Right atrium auricular region (tissue), 2 donors: ENCODE measurements at regions not wholly inside any gene's neighbourhood (a gene's known extent, or its start where the extent isn't known, plus 50 kb on each side); places are given as distances from the start of the nearest gene placed in this dataset.

Source experiments
- DNase-seq: peaks from one replicate; pipeline ENCODE4 v3.0.0-alpha.2; 2019; ENCODE audit warnings: low spot score
- H3K27ac ChIP-seq, 2 donors: fragments of 200-600 bp; sonication (generic); 1 replicate in 1 of 2; 2 replicates in 1 of 2; pipeline ENCODE4 v1.5.1; 2016 to 2019
- H3K27me3 ChIP-seq, 2 donors: fragments of 200-600 bp; sonication (generic); one replicate each; pipeline versions ENCODE4 v1.5.1 to v1.6.0; 2017 to 2019
- H3K36me3 ChIP-seq: fragments of 200-600 bp; sonication (generic); one replicate; pipeline ENCODE4 v1.5.1; 2016
- H3K4me1 ChIP-seq, 2 donors: fragments of 200-600 bp; sonication (generic); one replicate each; pipeline versions ENCODE4 v1.5.1 to v1.6.0; 2017 to 2019
- H3K4me3 ChIP-seq, 2 donors: fragments of 200-600 bp; sonication (generic); 1 replicate in 1 of 2; 2 replicates in 1 of 2; pipeline ENCODE4 v1.5.1; 2017 to 2019; ENCODE audit warnings: mild to moderate bottlenecking in 1 of 2, moderate library complexity in 1 of 2
- H3K9me3 ChIP-seq, 2 donors: fragments of 200-600 bp; sonication (generic); one replicate each; pipeline ENCODE4 v1.5.1; 2019
- CTCF ChIP-seq, 2 donors: fragments of 200-600 bp; sonication (generic); IDR thresholded peaks; one replicate each; pipeline ENCODE4 v1.5.1; 2019; ENCODE audit warnings: antibody characterized with exemption in 2 of 2

- Histone ChIP-seq H3K27me3 (no peaks in the 10 kb centered on the region), H3K9me3 (peaks cover 0 to 5% of the 10 kb centered on the region in 2 donors), H3K4me1 (no peaks in the 10 kb centered on the region), H3K36me3 (no peaks in the 10 kb centered on the region), H3K4me3 (no peak overlapping the region), H3K27ac (no peak overlapping the region)
- no peak for DNase-seq
- no peak for TF ChIP-seq CTCF (IDR thresholded peaks at IDR 0.05)
Measured at GRCh38 chr2:81328968-81329367, 1024.4 kb upstream of the LRRTM1 start.

GRCh38 chr2:81327911-81328310 is 1023.4 kb upstream of the LRRTM1 start:
- no peak for DNase-seq
- peaks cover 0 to 15% of the 10 kb centered on the region in 2 donors for H3K9me3 ChIP-seq
- no peak overlapping the region for H3K27ac ChIP-seq
- no peaks in the 10 kb centered on the region for H3K36me3 ChIP-seq
- TF ChIP-seq CTCF (IDR thresholded peaks at IDR 0.05): no peak
- H3K27me3 ChIP-seq: no peaks in the 10 kb centered on the region
- no peaks in the 10 kb centered on the region for H3K4me1 ChIP-seq
- H3K4me3 ChIP-seq: no peak overlapping the region

- no peak for TF ChIP-seq CTCF (IDR thresholded peaks at IDR 0.05)
- Histone ChIP-seq H3K27ac (no peak overlapping the region), H3K4me1 (no peaks in the 10 kb centered on the region), H3K4me3 (no peak overlapping the region), H3K36me3 (no peaks in the 10 kb centered on the region), H3K27me3 (no peaks in the 10 kb centered on the region), H3K9me3 (peaks cover 0 to 15% of the 10 kb centered on the region in 2 donors)
- no peak for DNase-seq
Measured at GRCh38 chr2:81324046-81324445, 1019.5 kb upstream of the LRRTM1 start.

- H3K27ac ChIP-seq: no peak overlapping the region
- H3K4me1 ChIP-seq: no peaks in the 10 kb centered on the region
- no peak overlapping the region for H3K4me3 ChIP-seq
- no peaks in the 10 kb centered on the region for H3K36me3 ChIP-seq
- TF ChIP-seq CTCF (IDR thresholded peaks at IDR 0.05): no peak
- H3K27me3 ChIP-seq: no peaks in the 10 kb centered on the region
- no peak for DNase-seq
- H3K9me3 ChIP-seq: peaks cover 0 to 14% of the 10 kb centered on the region in 2 donors
Measured at GRCh38 chr2:81304154-81304830, 999.7 kb upstream of the LRRTM1 start.

- H3K4me1 ChIP-seq: no peaks in the 10 kb centered on the region
- H3K27me3 ChIP-seq: no peaks in the 10 kb centered on the region
- H3K27ac ChIP-seq: no peak overlapping the region
- H3K4me3 ChIP-seq: no peak overlapping the region
- H3K36me3 ChIP-seq: no peaks in the 10 kb centered on the region
- no peak for DNase-seq
- H3K9me3 ChIP-seq: peaks cover 0 to 14% of the 10 kb centered on the region in 2 donors
- no peak for TF ChIP-seq CTCF (IDR thresholded peaks at IDR 0.05)
Measured at GRCh38 chr2:81303321-81303720, 998.8 kb upstream of the LRRTM1 start.

GRCh38 chr2:81299841-81300240 is 995.3 kb upstream of the LRRTM1 start:
- Histone ChIP-seq H3K4me1 (no peaks in the 10 kb centered on the region), H3K9me3 (peaks cover 0 to 14% of the 10 kb centered on the region in 2 donors), H3K27ac (no peak overlapping the region), H3K4me3 (no peak overlapping the region), H3K27me3 (no peaks in the 10 kb centered on the region), H3K36me3 (no peaks in the 10 kb centered on the region)
- TF ChIP-seq CTCF (IDR thresholded peaks at IDR 0.05): no peak
- DNase-seq: no peak
